Lower leg skin (tissue), 3 donors: ENCODE measurements at regions not wholly inside any gene's neighbourhood (a gene's known extent, or its start where the extent isn't known, plus 50 kb on each side); places are given as distances from the start of the nearest gene placed in this dataset.

Experiments
- CTCF ChIP-seq, 3 donors: fragments of 450-650 bp; IDR thresholded peaks; one replicate each; pipeline ENCODE4 v1.5.1; 2016; ENCODE audit warnings: antibody characterized with exemption in 3 of 3, mild to moderate bottlenecking in 3 of 3, moderate library complexity in 2 of 3
- POLR2A ChIP-seq, 2 donors: fragments of 450-650 bp; IDR thresholded peaks; one replicate each; pipeline ENCODE4 v1.6.1; 2016 to 2017; ENCODE audit warnings: antibody characterized with exemption in 2 of 2, mild to moderate bottlenecking in 1 of 2, moderate library complexity in 1 of 2

GRCh38 chr5:35294017-35294416, 63.7 kb upstream of the PRLR start:
- TF ChIP-seq CTCF (IDR thresholded peaks at IDR 0.05) (no peak), POLR2A (IDR thresholded peaks at IDR 0.05) (no peak)
